Heart left ventricle (tissue), 16 donors: ENCODE measurements at regions not wholly inside any gene's neighbourhood (a gene's known extent, or its start where the extent isn't known, plus 50 kb on each side); places are given as distances from the start of the nearest gene placed in this dataset.
"Not testable (repeated sequence)": the region's sequence is repeated elsewhere in the genome, so short reads cannot be mapped to it uniquely, and the experiment has no call there.

ENCODE experiments used
- ATAC-seq, 4 donors: fragments of 200-7000 bp; cut with Tn5 transposase; one replicate each; pipeline ENCODE4 v1.9.1; 2020 to 2022; ENCODE audit warnings: moderate library complexity in 4 of 4, mild to moderate bottlenecking in 3 of 4, moderate number of reproducible peaks in 1 of 4
- DNase-seq, 5 donors: peaks; one replicate each; pipeline ENCODE4 v3.0.0-alpha.2; 2020
- H3K27ac ChIP-seq, 12 donors: fragments of 200-600 bp; sonication (generic) in 4 of 12; one replicate each; pipeline versions ENCODE4 v1.5.0 to v1.8.0; 2016 to 2022; ENCODE audit warnings: mild to moderate bottlenecking in 2 of 12
- H3K27me3 ChIP-seq, 9 donors: fragments of 200-600 bp; sonication (generic) in 2 of 9; one replicate each; pipeline versions ENCODE4 v1.5.1 to v1.8.0; 2016 to 2022; ENCODE audit warnings: mild to moderate bottlenecking in 3 of 9
- H3K36me3 ChIP-seq, 9 donors: fragments of 200-600 bp; sonication (generic) in 2 of 9; one replicate each; pipeline versions ENCODE4 v1.5.0 to v1.8.0; 2018 to 2022; ENCODE audit warnings: mild to moderate bottlenecking in 2 of 9
- H3K4me1 ChIP-seq, 12 donors: fragments of 200-600 bp; sonication (generic) in 4 of 12; one replicate each; pipeline versions ENCODE4 v1.5.0 to v1.8.0; 2016 to 2022; ENCODE audit warnings: mild to moderate bottlenecking in 3 of 12
- H3K4me3 ChIP-seq, 12 donors: fragments of 200-600 bp; sonication (generic) in 4 of 12; one replicate each; pipeline versions ENCODE4 v1.5.0 to v1.8.0; 2017 to 2022; ENCODE audit warnings: mild to moderate bottlenecking in 9 of 12, moderate library complexity in 4 of 12
- H3K9me3 ChIP-seq, 12 donors: fragments of 200-600 bp; sonication (generic) in 4 of 12; one replicate each; pipeline versions ENCODE4 v1.5.0 to v1.8.0; 2016 to 2022; ENCODE audit warnings: mild to moderate bottlenecking in 1 of 12
- WGBS, 4 donors: extraction: QIAGEN DNeasy Blood & Tissue Kit in 2 of 4; methylation state at CpG; one replicate each; pipeline versions ENCODE4 v1.1.5 to v1.1.7; 2013 to 2018; 5-methylcytosine and 5-hydroxymethylcytosine counted together
- intact Hi-C, 10 donors: fragments of 100-400 bp; cut with DNase I; formaldehyde crosslinking; loops; one replicate each; pipeline versions ENCODE4 v1.11.1 to v1.14.2; 2022
- donor health status: ischemic (EF 13 %, LVEDD 7.1; RV severe dilation, severe dysfunction).
- donor health status: healthy with polysubstance abuse.
- donor health status: DM: no; HTN: yes; CAD: no.
- donor health status: DM: no; HTN: no; CAD: no.
- donor health status: ischemic (EF 25% LVEDD 6.9; RV normal size, moderate dysfunction).
- donor health status: ischemic (EF 25% LVEDD 5.7; RV mildly dilated, moderate dysfunction).
- donor health status: healthy.
- donor health status: DM: yes; HTN: yes; CAD: no.
- donor health status: ischemic (EF 35%, LVEDD 5.7; RV mildly dilated, moderate dysfunction).
- donor health status: nonischemic (EF 11% LVEDD 7.7; RV severe dilation, severe dysfunction).
- donor health status: DM: yes; HTN: yes; CAD: no.
- donor health status: PGD.
- donor health status: ischemic (EF 29% LVEDD 5.4; RV normal size, mild dysfunction).
- donor health status: nonischemic (EF 23%, LVEDD 6.1; RV moderate dilation, normal function).

- WGBS, 4 donors: 38 to 76% (median 60%) methylated on average over 1 of the region's 1 CpG
Measured at GRCh38 chr10:46645110-46645509, 66.2 kb downstream of the SYT15 start.

GRCh38 chr10:46646132-46646531 lies 67.2 kb downstream of the SYT15 start:
- DNase-seq, H3K4me3 ChIP-seq, H3K36me3 ChIP-seq, H3K27me3 ChIP-seq, H3K9me3 ChIP-seq, H3K4me1 ChIP-seq, H3K27ac ChIP-seq, ATAC-seq, intact Hi-C loops: not testable (repeated sequence)
- 50 to 85% (median 80%) methylated on average over 2 to 3 of the region's 3 CpGs for WGBS, 4 donors

More at GRCh38 chr10:46645110-46645509, 66.2 kb downstream of the SYT15 start:
- DNase-seq, H3K36me3 ChIP-seq, H3K9me3 ChIP-seq, H3K27ac ChIP-seq, H3K4me3 ChIP-seq, H3K27me3 ChIP-seq, intact Hi-C loops, H3K4me1 ChIP-seq, ATAC-seq: not testable (repeated sequence)

- H3K4me3 ChIP-seq, H3K27ac ChIP-seq, DNase-seq, H3K9me3 ChIP-seq, H3K4me1 ChIP-seq, H3K36me3 ChIP-seq, ATAC-seq, H3K27me3 ChIP-seq, intact Hi-C loops: not testable (repeated sequence)
- 8 to 100% (median 57%) methylated on average over 1 of the region's 5 CpGs for WGBS, 4 donors
Measured at GRCh38 chr10:46650967-46651366, 72.0 kb downstream of the SYT15 start.

- H3K36me3 ChIP-seq, intact Hi-C loops, DNase-seq, H3K4me1 ChIP-seq, H3K27ac ChIP-seq, H3K27me3 ChIP-seq, ATAC-seq, H3K4me3 ChIP-seq, H3K9me3 ChIP-seq: not testable (repeated sequence)
- WGBS, 4 donors: no CpG with 5 or more reads among the region's 3 CpGs
Measured at GRCh38 chr10:46657437-46657836, 78.5 kb downstream of the SYT15 start.

GRCh38 chr10:46660027-46660834 lies 81.3 kb downstream of the SYT15 start:
- WGBS, 4 donors: 50 to 75% (median 54%) methylated on average over 1 to 3 of the region's 8 CpGs
- H3K4me3 ChIP-seq, DNase-seq, H3K9me3 ChIP-seq, H3K36me3 ChIP-seq, ATAC-seq, H3K27me3 ChIP-seq, H3K27ac ChIP-seq, H3K4me1 ChIP-seq, intact Hi-C loops: not testable (repeated sequence)

- ATAC-seq, H3K36me3 ChIP-seq, H3K9me3 ChIP-seq, DNase-seq, H3K4me1 ChIP-seq, H3K4me3 ChIP-seq, H3K27me3 ChIP-seq, H3K27ac ChIP-seq, intact Hi-C loops: not testable (repeated sequence)
Measured at GRCh38 chr10:46660835-46661164, 81.9 kb downstream of the SYT15 start.

- ATAC-seq, DNase-seq, H3K4me1 ChIP-seq, H3K27ac ChIP-seq, intact Hi-C loops, H3K4me3 ChIP-seq, H3K27me3 ChIP-seq, H3K9me3 ChIP-seq, H3K36me3 ChIP-seq: not testable (repeated sequence)
- WGBS, 4 donors: 71 to 85% (median 78%) methylated on average over 1 of the region's 1 CpG
Measured at GRCh38 chr10:46665536-46665935, 86.6 kb downstream of the SYT15 start.

- WGBS, 4 donors: 72 to 82% (median 78%) methylated on average over 5 to 6 of the region's 6 CpGs
- H3K27me3 ChIP-seq, H3K9me3 ChIP-seq, H3K27ac ChIP-seq, intact Hi-C loops, H3K4me1 ChIP-seq, H3K36me3 ChIP-seq, H3K4me3 ChIP-seq, DNase-seq: not testable (repeated sequence)
- ATAC-seq: peak; percentile 31 to 83 (median 54)
Measured at GRCh38 chr10:46668357-46668997, 89.5 kb downstream of the SYT15 start.

GRCh38 chr10:46677836-46678435 lies 99.0 kb downstream of the SYT15 start:
- H3K36me3 ChIP-seq, H3K27me3 ChIP-seq, H3K27ac ChIP-seq, DNase-seq, intact Hi-C loops, H3K4me3 ChIP-seq, H3K9me3 ChIP-seq, H3K4me1 ChIP-seq, ATAC-seq: not testable (repeated sequence)
- WGBS, 4 donors: 79 to 84% methylated on average over 2 of the region's 8 CpGs; no CpG with 5 or more reads in 2 of the 4 donors

- H3K27me3 ChIP-seq, H3K4me1 ChIP-seq, intact Hi-C loops, H3K9me3 ChIP-seq, ATAC-seq, H3K4me3 ChIP-seq, DNase-seq, H3K36me3 ChIP-seq, H3K27ac ChIP-seq: not testable (repeated sequence)
- WGBS, 4 donors: no CpG with 5 or more reads among the region's 2 CpGs
Measured at GRCh38 chr10:46691397-46691796, 112.5 kb downstream of the SYT15 start.
